ENCODE measurements at regions not wholly inside any gene's neighbourhood (a gene's known extent, or its start where the extent isn't known, plus 50 kb on each side); places are given as distances from the start of the nearest gene placed in this dataset.

DNA sequence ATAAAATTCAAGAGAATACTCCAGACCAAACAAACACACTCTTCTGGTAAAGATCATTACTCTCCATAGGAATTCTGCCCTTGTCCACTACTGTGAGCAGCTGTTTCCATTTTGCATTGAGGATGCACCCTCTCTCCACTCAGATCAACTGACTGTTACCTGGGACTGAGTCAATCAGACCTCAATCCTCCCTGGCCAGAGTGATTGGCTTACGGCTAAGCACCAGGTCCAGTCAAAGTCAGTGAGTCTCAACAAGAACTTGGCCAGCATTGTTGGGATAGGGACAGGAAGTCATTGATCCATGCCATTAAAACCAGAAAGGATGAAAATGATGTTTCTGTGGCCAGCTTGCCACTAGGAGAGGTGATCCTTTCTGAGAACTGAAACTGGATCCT is 79.7 kb downstream of the WNT5A start:
- Histone ChIP-seq H3K4me1 (no peaks in the 10 kb centered on the region), H3K9me3 (peaks cover 0 to 11% (median 0%) of the 10 kb centered on the region in 3 donors), H3K27me3 (no peaks in the 10 kb centered on the region), H3K36me3 (no peaks in the 10 kb centered on the region), H3K27ac (no peak overlapping the region), H3K4me3 (no peak overlapping the region)
- no peak for ATAC-seq
- no peak for TF ChIP-seq POLR2A (IDR thresholded peaks at IDR 0.05)
- WGBS, 2 donors (ENCODE audit: low coverage in 1 of 2) = 100% methylated on average over 1 of the region's 1 CpG; no CpG with 5 or more reads in 1 of the 2 donors

DNA sequence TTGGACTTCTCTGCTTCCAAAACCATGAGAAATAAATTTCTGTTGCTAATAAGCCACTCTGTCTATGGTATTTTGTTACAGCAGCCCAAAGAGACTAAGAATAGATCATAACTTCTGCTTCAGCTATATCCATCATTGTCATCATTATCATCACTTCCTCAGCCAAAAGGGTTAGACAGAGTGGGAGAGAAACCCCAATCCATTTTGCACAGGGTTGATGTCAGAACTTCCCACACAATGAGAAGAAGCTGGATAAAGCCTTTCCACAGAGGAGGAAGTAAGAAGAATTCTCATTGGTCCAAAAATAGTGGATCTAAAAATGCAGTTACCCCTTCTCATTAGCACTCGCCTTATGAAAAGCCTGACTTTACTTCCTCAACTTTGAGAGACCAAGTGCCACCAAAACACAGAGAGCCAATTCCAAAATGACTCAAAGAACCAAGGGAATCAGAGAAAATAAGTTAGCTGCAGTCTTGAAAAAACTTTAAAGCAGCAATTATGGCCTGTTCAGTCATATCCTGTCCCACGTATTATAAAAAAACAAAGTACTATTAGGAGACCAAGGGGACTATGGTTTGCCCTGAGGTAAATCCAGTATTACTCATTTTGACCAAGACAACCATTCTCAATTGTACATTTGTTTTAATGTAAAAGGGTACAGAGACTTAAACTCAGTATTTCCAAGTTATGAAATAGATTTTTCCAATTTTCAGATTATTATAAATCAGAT is 80.2 kb downstream of the WNT5A start:
- Histone ChIP-seq H3K4me1 (no peaks in the 10 kb centered on the region), H3K9me3 (peaks cover 0 to 11% (median 0%) of the 10 kb centered on the region in 3 donors), H3K27ac (no peak overlapping the region), H3K27me3 (no peaks in the 10 kb centered on the region), H3K36me3 (no peaks in the 10 kb centered on the region), H3K4me3 (no peak overlapping the region)
- ATAC-seq = no peak
- TF ChIP-seq EP300 (IDR thresholded peaks at IDR 0.05) = no peak
- no peak for TF ChIP-seq POLR2AphosphoS5 (IDR thresholded peaks at IDR 0.05)
- no peak for TF ChIP-seq POLR2A (IDR thresholded peaks at IDR 0.05)
- no peak for TF ChIP-seq CTCF (IDR thresholded peaks at IDR 0.05)
- 58 to 81% methylated on average over 2 of the region's 2 CpGs for WGBS, 2 donors (ENCODE audit: low coverage in 1 of 2)

DNA sequence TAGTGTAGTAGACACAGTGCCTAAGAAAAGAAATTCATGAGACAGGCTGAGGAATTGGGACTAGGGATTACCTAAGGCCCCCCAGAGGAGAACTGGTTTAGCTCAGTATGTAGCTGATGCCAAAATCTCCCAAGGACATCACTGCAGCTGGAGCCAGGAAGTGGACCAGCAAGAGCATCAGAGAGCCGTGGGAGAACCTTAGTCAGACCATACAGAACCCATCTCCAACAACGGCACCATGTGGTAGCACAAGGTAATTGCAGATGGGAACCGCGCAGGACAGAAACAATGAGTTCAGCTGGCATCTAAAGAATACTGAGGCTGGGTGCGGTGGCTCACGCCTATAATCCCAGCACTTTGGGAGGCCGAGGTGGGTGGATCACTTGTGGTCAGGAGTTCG is 81.7 kb downstream of the WNT5A start:
- Histone ChIP-seq H3K4me3 (no peak overlapping the region), H3K27me3 (no peaks in the 10 kb centered on the region), H3K4me1 (no peaks in the 10 kb centered on the region), H3K9me3 (peaks cover 0 to 11% (median 0%) of the 10 kb centered on the region in 3 donors), H3K36me3 (no peaks in the 10 kb centered on the region), H3K27ac (no peak overlapping the region)
- 37% methylated on average over 8 of the region's 8 CpGs; no CpG with 5 or more reads in 1 of the 2 donors for WGBS, 2 donors (ENCODE audit: low coverage in 1 of 2)
- no peak for ATAC-seq
- TF ChIP-seq CTCF (IDR thresholded peaks at IDR 0.05) = peak in 1 of 4 experiments; percentile 35
- no peak for TF ChIP-seq POLR2AphosphoS5 (IDR thresholded peaks at IDR 0.05)

GRCh38 chr3:55402886-55403609 is 84.1 kb downstream of the WNT5A start:
- no peaks in the 10 kb centered on the region for H3K27me3 ChIP-seq
- H3K4me3 ChIP-seq = no peak overlapping the region
- no peaks in the 10 kb centered on the region for H3K36me3 ChIP-seq
- H3K27ac ChIP-seq = no peak overlapping the region
- 75 to 76% methylated on average over 2 of the region's 4 CpGs for WGBS, 2 donors (ENCODE audit: low coverage in 1 of 2)
- no peak for TF ChIP-seq POLR2AphosphoS5 (IDR thresholded peaks at IDR 0.05)
- H3K9me3 ChIP-seq = peaks cover 0 to 11% (median 0%) of the 10 kb centered on the region in 3 donors
- no peak for ATAC-seq
- H3K4me1 ChIP-seq = no peaks in the 10 kb centered on the region

GRCh38 chr3:55380561-55380960 is 106.5 kb downstream of the WNT5A start:
- Histone ChIP-seq H3K27ac (no peak overlapping the region), H3K9me3 (no peaks in the 10 kb centered on the region), H3K27me3 (no peaks in the 10 kb centered on the region), H3K36me3 (no peaks in the 10 kb centered on the region), H3K4me1 (no peaks in the 10 kb centered on the region), H3K4me3 (no peak overlapping the region)
- ATAC-seq = no peak
- TF ChIP-seq POLR2A (IDR thresholded peaks at IDR 0.05) = no peak

GRCh38 chr3:55376753-55377347 is 110.3 kb downstream of the WNT5A start:
- no peaks in the 10 kb centered on the region for H3K27me3 ChIP-seq
- WGBS, 2 donors (ENCODE audit: low coverage in 1 of 2) = 100% methylated on average over 1 of the region's 3 CpGs
- H3K27ac ChIP-seq = no peak overlapping the region
- H3K9me3 ChIP-seq = no peaks in the 10 kb centered on the region
- H3K36me3 ChIP-seq = no peaks in the 10 kb centered on the region
- TF ChIP-seq CTCF (IDR thresholded peaks at IDR 0.05) (no peak), EP300 (IDR thresholded peaks at IDR 0.05) (no peak), POLR2AphosphoS5 (IDR thresholded peaks at IDR 0.05) (no peak), POLR2A (IDR thresholded peaks at IDR 0.05) (no peak)
- no peak overlapping the region for H3K4me3 ChIP-seq
- no peaks in the 10 kb centered on the region for H3K4me1 ChIP-seq
- ATAC-seq = no peak
